NCI-H460 (cell line): ENCODE measurements at regions not wholly inside any gene's neighbourhood (a gene's known extent, or its start where the extent isn't known, plus 50 kb on each side); places are given as distances from the start of the nearest gene placed in this dataset.
"Not testable (repeated sequence)": the region's sequence is repeated elsewhere in the genome, so short reads cannot be mapped to it uniquely, and the experiment has no call there.

Experiments
- DNase-seq: peaks from one replicate; pipeline ENCODE4 v3.0.0-alpha.2; 2016; ENCODE audit warnings: low read depth; ENCODE audit errors: extremely low read depth

DNA sequence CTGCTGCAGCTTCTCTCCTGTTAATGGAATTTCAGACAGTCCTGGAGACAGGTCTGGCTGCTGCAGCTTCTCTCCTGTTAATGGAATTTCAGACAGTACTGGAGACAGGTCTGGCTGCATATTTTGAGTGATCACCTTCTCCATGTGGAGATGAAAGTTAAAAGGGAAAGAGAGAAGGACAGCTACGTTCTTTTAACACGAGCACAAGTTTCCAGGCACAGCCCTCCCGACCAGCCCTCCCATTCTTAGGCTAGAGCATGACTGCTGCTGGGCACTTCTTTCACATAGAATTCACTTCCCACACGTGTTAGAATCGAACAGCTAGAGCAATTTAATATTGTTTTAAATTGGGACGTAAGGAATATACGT, 133.3 kb upstream of the DMRT1 start:
- no peak for DNase-seq

- DNase-seq: no peak
These were observed 132.7 kb upstream of the DMRT1 start for GRCh38 chr9:708551-709432.

GRCh38 chr9:710951-711745, 130.3 kb upstream of the DMRT1 start:
- DNase-seq: no peak

DNA sequence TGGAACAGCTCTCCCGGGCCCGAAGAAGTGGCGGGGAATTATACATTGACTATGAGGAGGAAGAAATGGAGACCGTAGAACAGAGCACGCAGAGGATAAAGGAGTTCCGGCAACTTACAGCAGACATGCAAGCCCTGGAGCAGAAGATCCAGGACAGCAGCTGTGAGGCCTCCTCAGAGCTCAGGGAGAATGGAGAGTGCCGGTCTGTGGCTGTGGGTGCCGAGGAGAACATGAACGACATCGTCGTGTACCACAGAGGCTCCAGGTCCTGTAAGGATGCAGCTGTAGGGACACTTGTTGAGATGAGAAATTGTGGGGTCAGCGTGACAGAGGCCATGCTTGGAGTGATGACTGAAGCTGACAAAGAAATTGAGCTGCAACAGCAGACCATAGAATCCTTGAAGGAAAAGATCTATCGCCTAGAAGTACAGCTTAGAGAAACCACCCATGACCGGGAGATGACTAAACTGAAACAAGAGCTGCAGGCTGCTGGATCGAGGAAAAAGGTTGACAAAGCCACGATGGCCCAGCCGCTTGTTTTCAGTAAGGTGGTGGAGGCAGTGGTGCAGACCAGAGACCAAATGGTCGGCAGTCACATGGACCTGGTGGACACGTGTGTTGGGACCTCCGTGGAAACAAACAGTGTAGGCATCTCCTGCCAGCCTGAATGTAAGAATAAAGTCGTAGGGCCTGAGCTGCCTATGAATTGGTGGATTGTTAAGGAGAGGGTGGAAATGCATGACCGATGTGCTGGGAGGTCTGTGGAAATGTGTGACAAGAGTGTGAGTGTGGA, 129.5 kb upstream of the DMRT1 start:
- DNase-seq: no peak

DNA sequence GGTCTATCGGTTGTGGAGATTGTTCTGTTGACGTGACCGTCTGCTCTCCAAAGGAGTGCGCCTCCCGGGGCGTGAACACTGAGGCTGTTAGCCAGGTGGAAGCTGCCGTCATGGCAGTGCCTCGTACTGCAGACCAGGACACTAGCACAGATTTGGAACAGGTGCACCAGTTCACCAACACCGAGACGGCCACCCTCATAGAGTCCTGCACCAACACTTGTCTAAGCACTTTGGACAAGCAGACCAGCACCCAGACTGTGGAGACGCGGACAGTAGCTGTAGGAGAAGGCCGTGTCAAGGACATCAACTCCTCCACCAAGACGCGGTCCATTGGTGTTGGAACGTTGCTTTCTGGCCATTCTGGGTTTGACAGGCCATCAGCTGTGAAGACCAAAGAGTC, 128.9 kb upstream of the DMRT1 start:
- no peak for DNase-seq

DNA sequence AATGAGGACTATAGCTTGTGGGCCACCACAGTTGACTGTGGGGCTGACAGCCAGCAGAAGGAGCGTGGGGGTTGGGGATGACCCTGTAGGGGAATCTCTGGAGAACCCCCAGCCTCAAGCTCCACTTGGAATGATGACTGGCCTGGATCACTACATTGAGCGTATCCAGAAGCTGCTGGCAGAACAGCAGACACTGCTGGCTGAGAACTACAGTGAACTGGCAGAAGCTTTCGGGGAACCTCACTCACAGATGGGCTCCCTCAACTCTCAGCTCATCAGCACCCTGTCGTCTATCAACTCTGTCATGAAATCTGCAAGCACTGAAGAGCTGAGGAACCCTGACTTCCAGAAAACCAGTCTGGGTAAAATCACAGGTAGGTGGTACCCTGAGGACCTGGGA, 128.4 kb upstream of the DMRT1 start:
- DNase-seq: no peak

DNA sequence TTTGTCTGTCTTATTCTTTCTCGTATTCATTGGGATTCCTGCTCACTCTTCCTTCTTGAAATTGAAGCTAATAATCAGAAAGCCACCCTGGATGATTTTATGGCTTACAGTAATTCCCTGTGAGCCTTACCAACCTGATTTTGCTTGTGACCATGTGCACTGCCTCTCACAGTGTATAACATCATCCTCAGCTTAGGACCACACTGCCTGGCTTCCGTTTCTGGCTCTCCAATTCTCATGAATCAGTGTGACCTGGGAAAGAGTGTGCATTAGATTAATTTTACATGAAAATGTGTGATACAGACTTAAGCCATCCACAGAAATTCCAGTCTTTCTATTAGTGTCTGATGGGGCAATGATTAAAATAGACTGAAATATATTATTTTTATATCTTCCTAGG, 126.8 kb upstream of the DMRT1 start:
- DNase-seq: no peak

GRCh38 chr9:715300-715699, 126.2 kb upstream of the DMRT1 start:
- DNase-seq: no peak

DNA sequence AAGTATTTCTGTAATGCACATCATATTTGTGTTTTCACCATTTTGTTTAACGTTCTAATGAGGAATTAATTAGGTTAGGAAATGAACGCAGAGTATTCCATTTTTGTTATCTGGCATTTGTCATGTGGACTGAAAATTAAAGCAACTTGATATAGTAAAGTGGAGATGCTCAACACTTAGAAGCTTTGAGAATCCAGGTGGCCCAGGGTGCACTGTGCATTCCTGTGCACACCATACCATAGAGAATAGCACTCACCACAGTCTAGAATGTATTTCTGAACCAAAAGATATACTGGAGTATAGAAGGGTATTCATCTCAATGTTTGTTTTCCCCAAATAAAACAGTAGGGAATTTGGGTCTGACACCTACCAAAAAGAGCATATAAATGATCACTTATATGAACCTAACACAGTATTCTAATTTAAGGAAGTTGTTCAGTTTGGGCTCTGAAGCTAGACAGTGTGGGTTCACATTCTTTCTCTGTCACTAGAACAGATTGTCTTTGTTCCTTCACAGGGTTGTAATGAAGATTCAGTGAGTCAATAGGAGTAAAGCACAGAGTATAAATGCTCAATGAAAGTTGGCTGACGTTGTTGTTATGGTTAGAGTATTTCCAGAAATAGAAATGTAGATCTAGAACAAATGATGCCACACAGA, 125.6 kb upstream of the DMRT1 start:
- no peak for DNase-seq

- DNase-seq: no peak
These were observed 123.8 kb upstream of the DMRT1 start for GRCh38 chr9:717722-718121.

DNA sequence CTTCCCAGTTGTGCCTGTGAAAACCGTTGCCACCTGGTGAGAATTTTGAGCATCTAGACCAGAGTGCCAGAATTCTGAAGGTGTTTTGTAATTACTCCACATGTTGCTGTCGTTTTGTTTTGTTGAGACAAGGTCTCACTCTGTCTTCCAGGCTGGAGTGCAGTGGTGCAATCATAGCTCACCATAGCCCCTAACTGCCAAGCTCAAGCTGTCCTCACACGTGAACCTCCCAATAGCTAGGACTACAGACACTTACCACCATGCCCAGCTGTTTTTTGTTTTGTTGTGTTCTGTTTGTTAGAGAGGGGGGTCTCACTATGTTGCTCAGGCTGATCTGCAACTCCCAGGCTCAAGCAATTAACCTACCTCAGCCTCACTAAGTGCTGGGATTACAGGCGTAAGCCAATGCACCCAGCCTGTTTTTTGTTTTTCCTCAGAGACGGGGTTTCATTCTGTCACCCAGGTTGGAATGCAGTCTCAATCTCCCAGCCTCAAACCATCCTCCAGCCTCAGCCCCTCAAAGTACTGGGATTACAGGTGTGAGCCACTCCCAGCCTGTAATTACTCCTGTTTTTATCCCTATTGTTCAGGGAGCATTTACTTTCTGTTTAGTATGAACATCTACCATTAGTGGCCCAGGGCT, 121.1 kb upstream of the DMRT1 start:
- no peak for DNase-seq

- no peak for DNase-seq
These were observed 119.0 kb upstream of the DMRT1 start for GRCh38 chr9:722388-722980.

DNA sequence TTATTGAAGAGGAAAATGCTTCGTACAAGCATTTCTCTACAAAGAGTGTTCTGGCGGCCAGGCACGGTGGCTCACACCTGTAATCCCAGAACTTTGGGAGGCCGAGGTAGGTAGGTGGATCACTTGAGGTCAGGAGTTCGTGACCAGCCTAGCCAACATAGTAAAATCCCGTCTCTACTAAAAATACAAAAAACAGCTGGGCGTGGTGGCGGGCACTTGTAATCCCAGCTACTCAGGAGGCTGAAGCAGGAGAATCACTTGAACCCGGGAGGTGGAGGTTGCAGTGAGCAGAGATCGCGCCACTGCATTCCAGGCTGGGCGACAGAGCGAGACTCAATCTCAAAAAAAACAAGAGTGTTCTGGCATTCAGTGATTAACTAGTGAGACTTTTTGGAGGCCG, 117.0 kb upstream of the DMRT1 start:
- not testable (repeated sequence) for DNase-seq

DNA sequence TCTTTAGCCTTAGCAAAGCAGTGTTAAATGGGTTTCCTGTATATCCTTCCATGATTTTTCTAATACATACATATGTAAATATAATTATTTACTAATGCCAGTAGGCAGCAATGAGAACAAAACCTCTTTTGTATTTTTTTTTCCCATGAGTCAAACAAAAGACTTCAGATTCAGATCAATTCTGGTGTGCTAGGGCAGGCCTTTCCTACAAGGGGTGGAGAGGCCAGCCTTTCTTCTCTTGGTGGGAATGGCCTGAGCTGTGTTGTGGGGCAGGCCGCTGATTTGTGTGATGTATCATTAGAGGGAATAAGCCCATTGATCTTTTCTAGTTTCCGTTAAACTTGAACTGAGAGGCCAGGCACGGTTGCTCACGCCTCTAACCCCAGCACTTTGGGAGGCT, 115.5 kb upstream of the DMRT1 start:
- no peak for DNase-seq

GRCh38 chr9:727767-728166, 113.7 kb upstream of the DMRT1 start:
- DNase-seq: no peak

DNA sequence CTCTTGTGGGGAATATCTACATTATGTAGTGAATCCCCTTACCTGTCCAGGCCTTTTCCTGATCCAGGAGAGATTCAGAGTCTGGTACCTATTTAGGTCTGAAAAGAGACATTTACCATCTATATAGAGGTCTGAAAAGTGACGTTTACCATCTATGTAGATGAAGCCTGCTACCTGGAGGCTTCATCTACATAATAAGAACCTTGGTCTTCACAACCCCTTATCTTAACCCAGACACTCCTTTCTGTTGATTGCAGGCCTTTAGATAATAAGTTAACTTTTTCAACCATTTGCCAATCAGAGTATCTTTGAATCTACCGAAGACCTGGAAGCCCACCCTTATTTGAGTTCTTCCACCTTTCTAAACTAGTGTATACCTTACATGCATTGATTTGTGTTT, 113.0 kb upstream of the DMRT1 start:
- no peak for DNase-seq

GRCh38 chr9:731474-731873, 110.0 kb upstream of the DMRT1 start:
- DNase-seq: no peak

- no peak for DNase-seq
These were observed 106.5 kb upstream of the DMRT1 start for GRCh38 chr9:734831-735511.

- DNase-seq: no peak
These were observed 103.9 kb upstream of the DMRT1 start for GRCh38 chr9:737400-738120.
